GM23338 (cell line): ENCODE measurements at regions not wholly inside any gene's neighbourhood (a gene's known extent, or its start where the extent isn't known, plus 50 kb on each side); places are given as distances from the start of the nearest gene placed in this dataset.

Experiments used
- ATAC-seq: fragments of 200-7000 bp; cut with Tn5 transposase; 3 replicates; pipeline ENCODE4 v1.9.1; 2020
- DNase-seq: peaks from one replicate; pipeline ENCODE4 v3.0.0-alpha.2; 2015; ENCODE audit warnings: low spot score
- H2AFZ ChIP-seq: fragments of 200-600 bp; sonication (generic); 2 replicates; pipeline ENCODE4 v1.8.0; 2016; ENCODE audit warnings: antibody characterized with exemption, mild to moderate bottlenecking, moderate library complexity
- H3F3A ChIP-seq: fragments of 200-600 bp; sonication (generic); replicated peaks from 2 replicates; pipeline ENCODE4 v1.8.0; 2017; ENCODE audit warnings: antibody characterized with exemption, mixed run types, low read depth
- H3K27ac ChIP-seq: fragments of 200-600 bp; sonication (generic); 2 replicates; pipeline ENCODE4 v1.6.1; 2016; ENCODE audit warnings: low read depth
- H3K27me3 ChIP-seq: fragments of 200-600 bp; sonication (generic); 2 replicates; pipeline ENCODE4 v1.8.0; 2016; ENCODE audit warnings: mild to moderate bottlenecking, mixed run types, moderate library complexity; ENCODE audit not compliant: insufficient read depth
- H3K36me3 ChIP-seq: fragments of 200-600 bp; sonication (generic); 2 replicates; pipeline ENCODE4 v1.8.0; 2016; ENCODE audit warnings: mild to moderate bottlenecking; ENCODE audit not compliant: insufficient read depth
- H3K4me1 ChIP-seq: fragments of 200-600 bp; sonication (generic); 2 replicates; pipeline ENCODE4 v1.8.0; 2016; ENCODE audit warnings: mild to moderate bottlenecking, moderate library complexity; ENCODE audit not compliant: insufficient read depth
- H3K4me2 ChIP-seq: fragments of 200-600 bp; sonication (generic); 2 replicates; pipeline ENCODE4 v1.7.1; 2017; ENCODE audit warnings: mixed run types
- H3K4me3 ChIP-seq: fragments of 200-600 bp; sonication (generic); 2 replicates; pipeline ENCODE4 v1.6.1; 2016; ENCODE audit warnings: mixed run types
- H3K79me2 ChIP-seq: fragments of 200-600 bp; sonication (generic); replicated peaks from 2 replicates; pipeline ENCODE4 v1.8.0; 2017; ENCODE audit warnings: mild to moderate bottlenecking; ENCODE audit not compliant: insufficient read depth
- H3K9me2 ChIP-seq: fragments of 200-600 bp; sonication (generic); 2 replicates; pipeline ENCODE4 v1.8.0; 2017; ENCODE audit not compliant: insufficient read depth
- H4K20me1 ChIP-seq: fragments of 200-600 bp; sonication (generic); replicated peaks from 2 replicates; pipeline ENCODE4 v1.8.0; 2017; ENCODE audit warnings: mild to moderate bottlenecking; ENCODE audit not compliant: insufficient read depth
- H3K27ac Mint-ChIP-seq: 2 replicates; pipeline ENCODE4 v1.8.0; 2020; ENCODE audit warnings: inconsistent platforms, mild to moderate bottlenecking, moderate library complexity, mixed read lengths
- H3K27me3 Mint-ChIP-seq: 3 replicates; pipeline ENCODE4 v1.8.0; 2022; ENCODE audit warnings: low read depth, mild to moderate bottlenecking, moderate library complexity, mixed read lengths, inconsistent platforms; ENCODE audit not compliant: insufficient read depth, poor library complexity
- H3K36me3 Mint-ChIP-seq: 3 replicates; pipeline ENCODE4 v1.8.0; 2021; ENCODE audit warnings: low read depth, mild to moderate bottlenecking, inconsistent platforms, moderate library complexity, mixed read lengths
- H3K4me1 Mint-ChIP-seq: 3 replicates; pipeline ENCODE4 v1.8.0; 2020; ENCODE audit warnings: mild to moderate bottlenecking, inconsistent platforms, mixed read lengths
- H3K4me3 Mint-ChIP-seq: 3 replicates; pipeline ENCODE4 v1.8.0; 2021; ENCODE audit warnings: moderate library complexity, mild to moderate bottlenecking, inconsistent platforms, mixed read lengths
- H3K9me3 Mint-ChIP-seq: 3 replicates; pipeline ENCODE4 v1.8.0; 2020; ENCODE audit warnings: moderate library complexity, mild to moderate bottlenecking, inconsistent platforms, mixed read lengths
- EZH2phosphoT487 ChIP-seq: fragments of 200-600 bp; sonication (generic); IDR thresholded peaks from one replicate; pipeline ENCODE4 v1.8.1; 2018; ENCODE audit warnings: antibody characterized with exemption; ENCODE audit not compliant: unreplicated experiment
- POLR2AphosphoS5 ChIP-seq: IDR thresholded peaks from 2 replicates; pipeline ENCODE4 v1.6.1; 2016; ENCODE audit warnings: antibody characterized with exemption, low read depth
- STAT1 ChIP-seq: IDR thresholded peaks from one replicate; pipeline ENCODE4 v1.6.1; 2016; ENCODE audit warnings: antibody characterized with exemption; ENCODE audit not compliant: unreplicated experiment
- ZNF462 ChIP-seq: fragments of 250-450 bp; sonication (Bioruptor Pico); IDR thresholded peaks from 2 replicates; pipeline ENCODE4 v1.5.0; 2020; ENCODE audit warnings: mild to moderate bottlenecking, moderate library complexity

DNA sequence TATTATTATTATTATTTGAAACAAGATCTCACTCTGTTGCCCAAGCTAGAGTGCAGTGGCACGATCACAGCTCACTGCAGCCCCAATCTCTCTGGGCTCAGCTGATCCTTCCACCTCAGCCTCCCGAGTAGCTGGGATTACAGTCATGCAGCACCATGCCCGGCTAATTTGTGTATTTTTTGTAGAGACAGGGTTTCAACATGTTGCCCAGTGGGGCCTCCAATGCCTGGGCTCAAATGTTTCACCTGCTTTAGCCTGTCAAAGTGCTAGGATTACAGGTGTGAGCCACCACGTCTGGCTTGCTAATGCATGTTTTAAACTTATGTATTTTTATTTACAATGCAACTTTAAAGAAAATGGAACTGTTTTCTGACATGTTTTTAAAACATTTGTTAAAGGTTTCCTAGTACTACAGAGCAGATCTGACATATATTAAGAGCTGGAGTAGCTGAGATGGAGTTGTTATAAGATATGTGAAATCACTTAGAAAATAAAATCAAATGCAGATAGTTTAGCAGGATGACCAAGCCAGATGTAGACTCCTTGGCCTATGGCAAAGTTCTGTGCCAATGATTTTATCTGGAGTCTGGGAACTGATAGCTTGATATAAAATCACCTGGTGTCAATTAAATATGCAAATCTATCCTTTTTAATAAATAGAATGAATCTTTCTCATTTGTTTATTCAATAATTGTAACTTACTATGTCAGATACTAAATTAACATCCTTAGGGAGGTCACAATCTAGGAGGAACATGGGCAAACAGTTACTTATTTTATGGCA lies 310.1 kb upstream of the NAALADL2 start:
- no peaks in the 10 kb centered on the region for H3K9me3 Mint-ChIP-seq
- ATAC-seq, result no peak
- no peaks in the 10 kb centered on the region for H3K27me3 ChIP-seq
- H4K20me1 ChIP-seq, result no peaks in the 10 kb centered on the region
- no peak overlapping the region for H3K4me3 ChIP-seq
- peaks cover 3% of the 10 kb centered on the region; the same call in 1 of the 3 replicates for H3K4me1 Mint-ChIP-seq
- no peaks in the 10 kb centered on the region for H3K36me3 ChIP-seq
- no peak for DNase-seq
- H3K79me2 ChIP-seq, result no peaks in the 10 kb centered on the region
- no peak overlapping the region for H3K4me3 Mint-ChIP-seq
- TF ChIP-seq EZH2phosphoT487 (no peak), STAT1 (no peak)
- H3K27ac Mint-ChIP-seq, result no peak overlapping the region
- no peaks in the 10 kb centered on the region for H3K4me1 ChIP-seq
- peaks cover 6% of the 10 kb centered on the region; the same call in 1 of the 3 replicates for H3K36me3 Mint-ChIP-seq
- no peak overlapping the region for H3K27ac ChIP-seq
- no peaks in the 10 kb centered on the region for H3F3A ChIP-seq
- no peak overlapping the region for H3K4me2 ChIP-seq
- no peak overlapping the region for H2AFZ ChIP-seq
- H3K27me3 Mint-ChIP-seq, result no peaks in the 10 kb centered on the region
- no peaks in the 10 kb centered on the region for H3K9me2 ChIP-seq

DNA sequence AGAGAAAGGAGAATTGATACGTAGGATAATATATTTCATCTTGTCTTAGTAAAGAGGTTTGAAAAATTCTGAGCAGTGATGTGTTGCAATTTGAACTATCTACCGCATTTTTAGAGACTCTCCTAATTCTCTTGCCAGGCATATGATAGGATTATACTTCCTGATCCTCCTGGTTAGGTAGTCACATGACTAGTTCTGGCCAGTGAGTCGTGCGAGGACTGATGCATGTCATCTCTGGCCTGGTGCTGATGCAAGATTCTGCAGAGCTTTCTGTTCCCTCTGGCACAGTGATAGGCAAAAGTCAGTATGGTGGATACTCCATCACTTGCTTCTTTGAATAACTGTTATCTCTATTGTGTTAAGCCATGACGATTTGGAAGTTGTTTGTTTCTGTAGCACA lies 277.6 kb upstream of the NAALADL2 start:
- H3K4me2 ChIP-seq, result no peak overlapping the region
- no peak overlapping the region for H3K27ac Mint-ChIP-seq
- no peak for DNase-seq
- H3K4me3 ChIP-seq, result no peak overlapping the region
- no peak overlapping the region for H3K4me3 Mint-ChIP-seq
- no peaks in the 10 kb centered on the region for H3K9me3 Mint-ChIP-seq
- H3K9me2 ChIP-seq, result no peaks in the 10 kb centered on the region
- no peaks in the 10 kb centered on the region for H3K36me3 ChIP-seq
- no peaks in the 10 kb centered on the region for H4K20me1 ChIP-seq
- H3K27ac ChIP-seq, result no peak overlapping the region
- no peak for TF ChIP-seq ZNF462
- no peak for TF ChIP-seq POLR2AphosphoS5
- ATAC-seq, result no peak
- no peaks in the 10 kb centered on the region for H3K27me3 Mint-ChIP-seq
- no peaks in the 10 kb centered on the region for H3K27me3 ChIP-seq
- H3F3A ChIP-seq, result no peaks in the 10 kb centered on the region
- peak overlapping the region; percentile 10; the same call in 1 of the 2 replicates for H2AFZ ChIP-seq
- no peaks in the 10 kb centered on the region for H3K4me1 ChIP-seq
- H3K4me1 Mint-ChIP-seq, result no peaks in the 10 kb centered on the region
- H3K36me3 Mint-ChIP-seq, result no peaks in the 10 kb centered on the region
- no peaks in the 10 kb centered on the region for H3K79me2 ChIP-seq
